Fibroblast of the aortic adventitia (primary cell): ENCODE measurements at regions not wholly inside any gene's neighbourhood (a gene's known extent, or its start where the extent isn't known, plus 50 kb on each side); places are given as distances from the start of the nearest gene placed in this dataset.

Source experiments
- DNase-seq: peaks from one replicate; pipeline ENCODE4 v3.0.0-alpha.2; 2010; ENCODE audit warnings: low read depth
- H3K4me3 ChIP-seq: 2 replicates; pipeline ENCODE4 v1.5.1; 2011; ENCODE audit warnings: low read depth, mild to moderate bottlenecking, control low read depth, low read length, moderate library complexity
- CTCF ChIP-seq: IDR thresholded peaks from 2 replicates; pipeline ENCODE4 v1.5.1; 2011; ENCODE audit warnings: mild to moderate bottlenecking, low read length, control low read depth, inconsistent platforms; ENCODE audit not compliant: insufficient read depth

GRCh38 chr6:137588472-137588871 lies 94.3 kb upstream of the OLIG3 start:
- no peak overlapping the region for H3K4me3 ChIP-seq
- no peak for TF ChIP-seq CTCF
- no peak for DNase-seq

GRCh38 chr6:137589067-137589848 lies 95.1 kb upstream of the OLIG3 start:
- H3K4me3 ChIP-seq: no peak overlapping the region
- TF ChIP-seq CTCF: peak; percentile 37
- DNase-seq: peak; percentile 28

DNA sequence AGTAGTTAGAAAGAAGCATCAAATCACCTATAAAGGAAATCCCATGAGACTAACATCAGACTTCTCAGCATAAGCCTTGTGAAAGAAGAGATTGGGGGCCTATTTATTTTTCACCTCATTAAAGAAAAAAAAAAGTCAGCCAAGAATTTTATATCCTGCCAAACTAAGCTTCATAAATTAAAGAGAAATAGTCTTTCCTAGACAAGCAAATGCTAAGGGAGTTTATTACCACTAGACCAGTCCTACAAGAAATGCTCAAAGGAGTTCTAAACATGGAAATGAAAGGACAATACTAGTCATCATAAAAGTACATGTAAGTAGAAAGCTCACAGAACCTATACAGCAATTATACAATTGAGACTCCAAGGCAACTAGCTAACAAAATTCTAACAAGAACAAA lies 96.5 kb upstream of the OLIG3 start:
- no peak for DNase-seq
- TF ChIP-seq CTCF: no peak
- H3K4me3 ChIP-seq: no peak overlapping the region

DNA sequence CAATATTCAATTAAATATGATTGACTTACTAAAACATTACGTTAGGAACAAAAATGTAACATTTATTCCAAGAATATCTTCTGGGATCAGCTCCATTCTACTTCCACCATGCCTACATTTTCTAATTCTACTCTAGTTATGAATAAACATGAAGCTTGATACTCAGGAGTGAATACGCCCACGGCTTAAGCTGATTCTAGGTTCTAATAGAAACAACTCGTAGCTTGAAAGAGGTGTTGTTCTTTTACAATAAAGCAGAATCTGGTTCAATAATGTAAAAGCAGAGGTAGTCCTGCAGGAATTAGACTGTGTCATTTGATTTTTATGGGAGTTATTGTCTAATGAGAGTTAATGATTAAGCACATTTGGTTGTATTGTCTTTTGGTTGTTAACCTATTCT lies 107.3 kb upstream of the OLIG3 start:
- H3K4me3 ChIP-seq: no peak overlapping the region

GRCh38 chr6:137602313-137603197 lies 108.4 kb upstream of the OLIG3 start:
- TF ChIP-seq CTCF: no peak
- DNase-seq: no peak
- H3K4me3 ChIP-seq: no peak overlapping the region

More for the DNA sequence above, 107.3 kb upstream of the OLIG3 start:
- TF ChIP-seq CTCF: no peak
- DNase-seq: no peak

DNA sequence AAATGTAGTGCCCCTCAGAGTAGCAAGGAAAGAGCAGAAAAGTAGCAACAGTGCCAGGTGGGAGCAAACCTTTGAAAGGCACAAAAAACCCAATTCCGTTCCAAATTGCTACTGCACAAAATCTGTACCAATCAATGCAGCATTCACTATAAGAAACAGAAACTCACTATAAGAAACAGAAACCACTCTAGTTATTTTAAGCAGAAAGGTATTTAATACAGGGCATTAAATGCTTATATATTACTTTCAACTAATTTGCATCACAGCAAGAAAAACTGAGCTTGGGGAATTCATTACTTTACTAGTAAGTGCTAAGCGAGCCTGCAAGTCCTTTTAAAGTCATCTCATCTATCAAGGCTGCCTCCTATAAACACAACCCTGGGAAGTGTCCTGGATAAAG lies 116.5 kb upstream of the OLIG3 start:
- no peak for TF ChIP-seq CTCF
- H3K4me3 ChIP-seq: no peak overlapping the region
- DNase-seq: no peak
